NOMO-1 (cell line): ENCODE measurements at regions not wholly inside any gene's neighbourhood (a gene's known extent, or its start where the extent isn't known, plus 50 kb on each side); places are given as distances from the start of the nearest gene placed in this dataset.
A peak's percentile ranks its signal among the peaks of the same experiment; 100 is the strongest.
"Not testable (repeated sequence)": the region's sequence is repeated elsewhere in the genome, so short reads cannot be mapped to it uniquely, and the experiment has no call there.

Experiments used
- DNase-seq, 2 experiments: peaks; one replicate each; lab custom pipeline; 2025; ENCODE audit not compliant: unreplicated experiment in 2 of 2; lab: John Stamatoyannopoulos, UW

- no peak for DNase-seq
Measured at GRCh38 chr7:121503730-121504129, 107.6 kb upstream of the FAM3C start.

GRCh38 chr7:121503039-121503438 is 106.9 kb upstream of the FAM3C start:
- no peak for DNase-seq

- no peak for DNase-seq
Measured at GRCh38 chr7:121501566-121501965, 105.5 kb upstream of the FAM3C start.

GRCh38 chr7:121500360-121501058 is 104.4 kb upstream of the FAM3C start:
- no peak for DNase-seq

- no peak for DNase-seq
Measured at GRCh38 chr7:121499624-121500023, 103.5 kb upstream of the FAM3C start.

- DNase-seq = no peak
Measured at GRCh38 chr7:121498816-121499215, 102.7 kb upstream of the FAM3C start.

- DNase-seq = not testable (repeated sequence)
Measured at GRCh38 chr7:121497545-121497944, 101.4 kb upstream of the FAM3C start.

GRCh38 chr7:121494516-121494915 is 98.4 kb upstream of the FAM3C start:
- DNase-seq = no peak

GRCh38 chr7:121493553-121493952 is 97.4 kb upstream of the FAM3C start:
- DNase-seq = no peak

- DNase-seq = no peak
Measured at GRCh38 chr7:121490309-121490708, 94.2 kb upstream of the FAM3C start.

- no peak for DNase-seq
Measured at GRCh38 chr7:121489440-121489839, 93.3 kb upstream of the FAM3C start.

- no peak for DNase-seq
Measured at GRCh38 chr7:121488111-121488650, 92.1 kb upstream of the FAM3C start.

- no peak for DNase-seq
Measured at GRCh38 chr7:121486590-121486989, 90.5 kb upstream of the FAM3C start.

GRCh38 chr7:121485467-121486243 is 89.5 kb upstream of the FAM3C start:
- DNase-seq = no peak

GRCh38 chr7:121484089-121484763 is 88.1 kb upstream of the FAM3C start:
- DNase-seq = no peak

GRCh38 chr7:121480566-121481335 is 84.6 kb upstream of the FAM3C start:
- DNase-seq = peak in 1 of 2 experiments; percentile 34

- peak in 1 of 2 experiments; percentile 33 for DNase-seq
Measured at GRCh38 chr7:121480058-121480457, 84.0 kb upstream of the FAM3C start.

- DNase-seq = no peak
Measured at GRCh38 chr7:121479466-121479865, 83.4 kb upstream of the FAM3C start.

GRCh38 chr7:121475806-121476205 is 79.7 kb upstream of the FAM3C start:
- no peak for DNase-seq

- no peak for DNase-seq
Measured at GRCh38 chr7:121474301-121474673, 78.2 kb upstream of the FAM3C start.
